ENCODE measurements at regions not wholly inside any gene's neighbourhood (a gene's known extent, or its start where the extent isn't known, plus 50 kb on each side); places are given as distances from the start of the nearest gene placed in this dataset.

- TF ChIP-seq GABPB1 (CRISPR knock-in tag; IDR thresholded peaks at IDR 0.05) = no peak
- no peak for TF ChIP-seq ESRRA (CRISPR knock-in tag; IDR thresholded peaks at IDR 0.05; ENCODE audit: borderline replicate concordance)
- TF ChIP-seq FOXP1 (CRISPR knock-in tag; IDR thresholded peaks at IDR 0.05; ENCODE audit: borderline replicate concordance) = no peak
- TF ChIP-seq GTF2I (CRISPR knock-in tag; conservative IDR thresholded peaks at IDR 0.05) = no peak
- no peak for TF ChIP-seq RELA (CRISPR knock-in tag; IDR thresholded peaks at IDR 0.05; ENCODE audit: borderline replicate concordance)
- TF ChIP-seq ZNF121 (CRISPR knock-in tag; IDR thresholded peaks at IDR 0.05) = no peak
- TF ChIP-seq ZNF416 (CRISPR knock-in tag; IDR thresholded peaks at IDR 0.05) = no peak
- no peak for TF ChIP-seq MYBL2 (CRISPR knock-in tag; IDR thresholded peaks at IDR 0.05)
- TF ChIP-seq ETV6 (CRISPR knock-in tag; IDR thresholded peaks at IDR 0.05) = no peak
- TF ChIP-seq GRHL2 (CRISPR knock-in tag; IDR thresholded peaks at IDR 0.05; ENCODE audit: insufficient replicate concordance, severe bottlenecking) = no peak
- no peak for TF ChIP-seq NR1H2 (CRISPR knock-in tag; IDR thresholded peaks at IDR 0.05)
- no peak for TF ChIP-seq PRDM15 (CRISPR knock-in tag; IDR thresholded peaks at IDR 0.05)
- no peak for TF ChIP-seq CREB1 (CRISPR knock-in tag; IDR thresholded peaks at IDR 0.05)
- no peak for TF ChIP-seq SP1 (CRISPR knock-in tag; conservative IDR thresholded peaks at IDR 0.05)
- TF ChIP-seq NFE2L1 (CRISPR knock-in tag; IDR thresholded peaks at IDR 0.05) = no peak
- no peak for TF ChIP-seq ZNF512 (CRISPR knock-in tag; IDR thresholded peaks at IDR 0.05; ENCODE audit: borderline replicate concordance)
- TF ChIP-seq TCF7 (CRISPR knock-in tag; IDR thresholded peaks at IDR 0.05; ENCODE audit: low read depth) = no peak
- no peak for TF ChIP-seq STAT6 (CRISPR knock-in tag; conservative IDR thresholded peaks at IDR 0.05; ENCODE audit: low read depth)
- Mint-ChIP-seq H3K36me3 (no peaks in the 10 kb centered on the region), H3K9me3 (no peaks in the 10 kb centered on the region), H3K4me3 (no peak overlapping the region), H3K27me3 (ENCODE audit: low read depth) (peaks cover 2% of the 10 kb centered on the region; the same call in 1 of the 2 replicates), H3K27ac (no peak overlapping the region), H3K4me1 (peaks cover 25% of the 10 kb centered on the region)
- ATAC-seq (no peak), DNase-seq (ENCODE audit: low spot score) (no peak)
- POLR2A ChIA-PET = no interaction called here
- CTCF ChIA-PET = interaction anchor here (0.6 to 2.2 kb wide), 8 partner anchors 9 to 141 kb away, joined by 3 to 12 read pairs (median 5); no protein-coding TSS in a partner anchor
Measured at GRCh38 chr3:127405791-127406190, 117.9 kb upstream of the PRR20G start.

- H3K9me3 Mint-ChIP-seq = peaks cover 4% of the 10 kb centered on the region; the same call in 1 of the 2 replicates
- TF ChIP-seq PRDM15 (CRISPR knock-in tag; IDR thresholded peaks at IDR 0.05) (peak; percentile 22; the same call in 1 of the 2 replicates), MAX (CRISPR knock-in tag; IDR thresholded peaks at IDR 0.05) (no peak)
- H3K27me3 Mint-ChIP-seq (ENCODE audit: low read depth) = no peaks in the 10 kb centered on the region; the same call in 1 of the 2 replicates
- H3K27ac Mint-ChIP-seq = no peak overlapping the region
- peaks cover 19% of the 10 kb centered on the region for H3K4me1 Mint-ChIP-seq
- ATAC-seq (no peak), DNase-seq (ENCODE audit: low spot score) (no peak)
- POLR2A ChIA-PET = interaction anchor here (0.8 kb wide), 1 partner anchor 9 kb away, joined by 3 read pairs; no protein-coding TSS in a partner anchor
- no peaks in the 10 kb centered on the region for H3K36me3 Mint-ChIP-seq
- CTCF ChIA-PET = interaction anchor here (0.6 to 2.2 kb wide), 3 partner anchors 8 to 51 kb away, joined by 4 to 12 read pairs (median 4); no protein-coding TSS in a partner anchor
- no peak overlapping the region for H3K4me3 Mint-ChIP-seq
Measured at GRCh38 chr3:127405010-127405598, 117.3 kb upstream of the PRR20G start.

All from WTC11 (cell line).